ENCODE measurements at regions not wholly inside any gene's neighbourhood (a gene's known extent, or its start where the extent isn't known, plus 50 kb on each side); places are given as distances from the start of the nearest gene placed in this dataset.

GRCh38 chr1:102798718-102799117 is 309.6 kb downstream of the COL11A1 start:
- TF ChIP-seq MEIS1 (CRISPR knock-in tag; IDR thresholded peaks at IDR 0.05; ENCODE audit: borderline replicate concordance): no peak
- TF ChIP-seq, protein P1, sequence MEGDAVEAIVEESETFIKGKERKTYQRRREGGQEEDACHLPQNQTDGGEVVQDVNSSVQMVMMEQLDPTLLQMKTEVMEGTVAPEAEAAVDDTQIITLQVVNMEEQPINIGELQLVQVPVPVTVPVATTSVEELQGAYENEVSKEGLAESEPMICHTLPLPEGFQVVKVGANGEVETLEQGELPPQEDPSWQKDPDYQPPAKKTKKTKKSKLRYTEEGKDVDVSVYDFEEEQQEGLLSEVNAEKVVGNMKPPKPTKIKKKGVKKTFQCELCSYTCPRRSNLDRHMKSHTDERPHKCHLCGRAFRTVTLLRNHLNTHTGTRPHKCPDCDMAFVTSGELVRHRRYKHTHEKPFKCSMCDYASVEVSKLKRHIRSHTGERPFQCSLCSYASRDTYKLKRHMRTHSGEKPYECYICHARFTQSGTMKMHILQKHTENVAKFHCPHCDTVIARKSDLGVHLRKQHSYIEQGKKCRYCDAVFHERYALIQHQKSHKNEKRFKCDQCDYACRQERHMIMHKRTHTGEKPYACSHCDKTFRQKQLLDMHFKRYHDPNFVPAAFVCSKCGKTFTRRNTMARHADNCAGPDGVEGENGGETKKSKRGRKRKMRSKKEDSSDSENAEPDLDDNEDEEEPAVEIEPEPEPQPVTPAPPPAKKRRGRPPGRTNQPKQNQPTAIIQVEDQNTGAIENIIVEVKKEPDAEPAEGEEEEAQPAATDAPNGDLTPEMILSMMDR (tag by site-specific recombination; IDR thresholded peaks at IDR 0.05): no peak
- TF ChIP-seq SALL2 (tag by site-specific recombination; IDR thresholded peaks at IDR 0.05; ENCODE audit: borderline replicate concordance): no peak
- TF ChIP-seq, protein P2, sequence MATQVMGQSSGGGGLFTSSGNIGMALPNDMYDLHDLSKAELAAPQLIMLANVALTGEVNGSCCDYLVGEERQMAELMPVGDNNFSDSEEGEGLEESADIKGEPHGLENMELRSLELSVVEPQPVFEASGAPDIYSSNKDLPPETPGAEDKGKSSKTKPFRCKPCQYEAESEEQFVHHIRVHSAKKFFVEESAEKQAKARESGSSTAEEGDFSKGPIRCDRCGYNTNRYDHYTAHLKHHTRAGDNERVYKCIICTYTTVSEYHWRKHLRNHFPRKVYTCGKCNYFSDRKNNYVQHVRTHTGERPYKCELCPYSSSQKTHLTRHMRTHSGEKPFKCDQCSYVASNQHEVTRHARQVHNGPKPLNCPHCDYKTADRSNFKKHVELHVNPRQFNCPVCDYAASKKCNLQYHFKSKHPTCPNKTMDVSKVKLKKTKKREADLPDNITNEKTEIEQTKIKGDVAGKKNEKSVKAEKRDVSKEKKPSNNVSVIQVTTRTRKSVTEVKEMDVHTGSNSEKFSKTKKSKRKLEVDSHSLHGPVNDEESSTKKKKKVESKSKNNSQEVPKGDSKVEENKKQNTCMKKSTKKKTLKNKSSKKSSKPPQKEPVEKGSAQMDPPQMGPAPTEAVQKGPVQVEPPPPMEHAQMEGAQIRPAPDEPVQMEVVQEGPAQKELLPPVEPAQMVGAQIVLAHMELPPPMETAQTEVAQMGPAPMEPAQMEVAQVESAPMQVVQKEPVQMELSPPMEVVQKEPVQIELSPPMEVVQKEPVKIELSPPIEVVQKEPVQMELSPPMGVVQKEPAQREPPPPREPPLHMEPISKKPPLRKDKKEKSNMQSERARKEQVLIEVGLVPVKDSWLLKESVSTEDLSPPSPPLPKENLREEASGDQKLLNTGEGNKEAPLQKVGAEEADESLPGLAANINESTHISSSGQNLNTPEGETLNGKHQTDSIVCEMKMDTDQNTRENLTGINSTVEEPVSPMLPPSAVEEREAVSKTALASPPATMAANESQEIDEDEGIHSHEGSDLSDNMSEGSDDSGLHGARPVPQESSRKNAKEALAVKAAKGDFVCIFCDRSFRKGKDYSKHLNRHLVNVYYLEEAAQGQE (tag by site-specific recombination; IDR thresholded peaks at IDR 0.05): no peak
- no peak for TF ChIP-seq ZNF292 (tag by site-specific recombination; IDR thresholded peaks at IDR 0.05; ENCODE audit: borderline replicate concordance, low read depth)
- TF ChIP-seq ZNF76 (tag by site-specific recombination; IDR thresholded peaks at IDR 0.05; ENCODE audit: borderline replicate concordance, low read depth): no peak
- no peak for TF ChIP-seq KLF7 (tag by site-specific recombination; IDR thresholded peaks at IDR 0.05; ENCODE audit: borderline replicate concordance)
- no peak for TF ChIP-seq ZNF114 (tag by site-specific recombination; IDR thresholded peaks at IDR 0.05)
- TF ChIP-seq ZNF24 (tag by site-specific recombination; IDR thresholded peaks at IDR 0.05): no peak
- no peak for TF ChIP-seq ZNF391 (tag by site-specific recombination; IDR thresholded peaks at IDR 0.05; ENCODE audit: borderline replicate concordance, low read depth)
- no peak for TF ChIP-seq ZNF274 (IDR thresholded peaks at IDR 0.05; ENCODE audit: low read length)
- TF ChIP-seq ZNF274 (tag by site-specific recombination; IDR thresholded peaks at IDR 0.05; ENCODE audit: borderline replicate concordance): no peak
- TF ChIP-seq KLF10 (tag by site-specific recombination; IDR thresholded peaks at IDR 0.05): no peak
